ENCODE measurements at regions not wholly inside any gene's neighbourhood (a gene's known extent, or its start where the extent isn't known, plus 50 kb on each side); places are given as distances from the start of the nearest gene placed in this dataset.

GRCh38 chr18:40695526-40695925 is 1259.5 kb upstream of the PIK3C3 start:
- no peak for DNase-seq

DNA sequence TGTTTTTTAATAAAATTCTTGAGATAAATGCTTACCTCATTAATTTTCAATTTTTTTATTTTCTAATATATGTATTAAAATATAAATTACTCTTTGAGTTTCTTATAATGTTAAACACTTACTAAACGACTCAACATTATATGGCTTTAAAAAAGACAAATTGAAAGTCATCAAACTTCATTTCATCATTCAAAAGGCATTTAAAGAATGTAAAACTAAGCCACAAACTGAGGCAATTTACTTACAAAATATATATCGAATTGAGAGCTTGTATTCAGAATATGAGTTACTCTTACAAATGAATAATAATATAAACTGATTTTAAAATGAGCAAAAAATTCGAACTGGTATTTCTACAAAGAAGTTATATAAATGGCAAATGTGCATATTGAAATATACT is 1262.2 kb upstream of the PIK3C3 start:
- DNase-seq: no peak

- no peak for DNase-seq
Observed at GRCh38 chr18:40690062-40690461, 1265.0 kb upstream of the PIK3C3 start.

- no peak for DNase-seq
Observed at GRCh38 chr18:40687399-40687798, 1267.6 kb upstream of the PIK3C3 start.

DNA sequence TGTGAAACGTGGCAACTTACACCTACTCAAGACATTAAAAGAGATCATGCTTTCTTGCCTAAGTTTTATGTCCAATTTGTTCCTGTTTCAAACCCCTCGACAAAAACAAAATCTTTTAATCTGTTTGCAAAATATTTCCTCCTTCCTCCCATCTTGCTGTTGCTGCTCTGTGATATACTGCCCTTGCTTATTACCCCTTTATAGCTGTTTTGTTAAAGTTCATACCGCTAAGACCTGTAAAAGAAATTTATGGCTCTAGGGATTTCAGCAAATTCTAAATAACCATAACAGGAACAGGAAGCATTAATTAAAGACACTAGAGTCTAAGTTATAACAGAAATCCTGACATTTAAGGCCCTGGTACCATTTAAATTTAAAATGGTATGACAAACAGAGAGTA is 1268.2 kb upstream of the PIK3C3 start:
- no peak for DNase-seq

DNA sequence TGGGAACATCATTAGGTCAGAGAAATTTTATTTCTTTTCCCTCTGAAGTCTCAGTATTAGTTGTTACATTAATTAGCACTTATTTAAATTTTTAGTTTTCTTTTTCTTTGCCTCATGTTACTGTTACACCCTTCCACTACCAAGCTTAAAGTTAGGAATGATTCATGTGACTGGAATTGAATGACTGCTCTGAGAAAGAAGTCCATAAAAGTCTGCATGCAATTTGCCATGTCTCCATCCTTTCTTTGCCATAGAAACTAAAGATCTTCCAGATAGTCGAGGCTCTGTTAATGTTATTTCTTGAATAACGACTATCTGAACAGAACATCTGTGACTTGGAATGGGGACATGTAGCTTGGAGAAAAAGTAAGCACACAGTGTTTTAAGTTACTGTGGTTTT is 1269.8 kb upstream of the PIK3C3 start:
- DNase-seq: no peak

- DNase-seq: no peak
Observed at GRCh38 chr18:40678318-40678717, 1276.7 kb upstream of the PIK3C3 start.

- no peak for DNase-seq
Observed at GRCh38 chr18:40676668-40677067, 1278.4 kb upstream of the PIK3C3 start.

DNA sequence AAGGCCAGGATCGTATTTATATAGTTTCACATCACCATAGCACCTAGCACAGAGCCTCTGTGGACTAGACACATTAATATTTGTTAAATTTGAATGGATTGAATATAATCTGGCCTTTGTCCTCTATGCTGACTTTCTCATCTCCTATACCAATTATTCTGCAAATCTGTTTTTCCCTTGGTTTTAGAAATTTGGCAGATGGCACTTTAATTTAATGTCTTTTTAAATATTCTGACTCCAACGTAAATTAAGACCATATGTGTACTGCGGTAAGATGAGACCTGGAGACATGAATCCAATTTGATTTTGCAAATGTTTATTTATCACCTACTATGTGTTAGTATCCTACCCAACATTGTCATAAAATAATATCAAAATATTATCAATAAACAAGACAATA is 1281.9 kb upstream of the PIK3C3 start:
- no peak for DNase-seq

DNA sequence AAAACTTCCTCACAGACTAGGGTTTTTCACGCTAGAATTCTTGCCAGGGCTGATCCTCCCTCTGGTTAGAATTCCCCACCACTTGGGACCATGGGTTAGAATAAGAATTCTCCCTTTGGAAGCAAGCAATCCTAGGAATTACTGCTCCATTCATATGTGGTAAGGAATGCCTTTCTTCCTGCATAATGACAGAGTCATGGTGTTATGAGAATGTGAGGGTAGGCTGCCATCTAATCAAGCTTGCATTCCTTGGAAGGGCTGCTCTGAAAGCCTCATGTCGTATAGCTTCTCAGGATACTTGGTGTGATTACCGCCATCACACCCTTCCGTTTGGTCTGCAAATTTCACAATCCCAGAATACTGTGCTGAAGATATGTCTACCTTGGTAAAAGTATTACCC is 1282.4 kb upstream of the PIK3C3 start:
- no peak for DNase-seq

GRCh38 chr18:40670668-40671375 is 1284.2 kb upstream of the PIK3C3 start:
- DNase-seq: no peak

DNA sequence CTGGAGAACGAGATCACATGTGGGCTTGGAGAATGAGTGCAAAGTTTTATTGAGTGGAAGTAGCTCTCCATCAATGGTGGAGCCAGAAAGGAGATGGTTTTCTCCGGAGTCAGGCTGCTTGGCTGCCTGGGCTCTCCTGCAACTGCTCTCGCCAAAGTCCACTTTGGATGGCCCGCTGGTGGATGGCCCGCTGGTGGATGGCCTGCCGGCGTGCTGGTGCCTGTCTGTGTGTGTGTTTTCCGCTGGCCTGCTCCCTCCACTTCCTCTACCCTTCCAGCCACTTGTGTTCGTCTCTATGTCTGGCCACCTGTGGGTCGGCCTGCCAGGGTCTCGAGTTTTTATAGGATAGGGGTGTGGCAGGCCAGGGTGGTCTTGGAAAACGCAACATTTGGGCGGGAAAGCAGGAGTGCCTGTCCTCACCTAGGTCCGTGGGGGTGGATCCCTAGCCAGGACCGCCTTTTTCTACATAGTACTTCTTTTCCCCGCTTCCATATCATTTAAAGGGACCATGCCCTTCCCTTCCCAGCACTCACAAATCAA is 1292.1 kb upstream of the PIK3C3 start:
- DNase-seq: no peak

DNA sequence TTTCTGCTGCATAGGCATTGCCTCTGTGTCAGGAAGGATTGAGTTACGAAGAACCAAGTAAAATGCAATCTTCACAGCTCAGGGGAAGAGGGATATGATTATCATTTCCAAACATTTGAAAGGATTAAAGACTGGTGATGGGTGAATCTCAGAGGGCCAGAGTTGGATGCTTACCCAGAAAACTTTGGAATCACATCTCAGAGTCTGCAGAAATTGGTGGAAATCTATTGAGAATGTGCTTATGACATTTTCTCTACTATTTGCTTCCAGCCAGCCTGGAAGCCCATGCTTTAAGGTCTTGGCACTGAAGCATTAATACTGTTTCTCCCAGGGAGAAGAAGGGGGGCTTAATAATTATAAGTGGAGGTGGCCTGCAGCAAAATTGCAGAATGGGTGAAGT is 1301.4 kb upstream of the PIK3C3 start:
- no peak for DNase-seq

DNA sequence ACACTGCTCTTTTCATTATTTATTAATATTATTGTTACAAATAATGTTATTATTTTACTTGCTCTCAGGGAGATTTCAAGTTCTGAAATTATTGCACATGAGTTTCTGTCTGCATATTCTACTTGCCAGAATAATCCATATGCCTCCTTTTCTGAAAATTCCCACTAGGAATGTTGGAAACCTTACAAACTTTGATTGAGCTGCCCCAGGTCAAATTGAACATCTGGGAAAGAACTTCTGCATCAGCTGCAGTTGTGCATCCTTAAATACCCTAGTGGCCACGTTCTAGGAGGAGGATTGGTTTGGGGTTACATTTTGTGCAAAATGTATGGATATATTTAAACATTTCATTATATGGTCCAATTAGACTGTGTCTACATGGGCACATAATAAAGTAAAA is 1302.7 kb upstream of the PIK3C3 start:
- no peak for DNase-seq

DNA sequence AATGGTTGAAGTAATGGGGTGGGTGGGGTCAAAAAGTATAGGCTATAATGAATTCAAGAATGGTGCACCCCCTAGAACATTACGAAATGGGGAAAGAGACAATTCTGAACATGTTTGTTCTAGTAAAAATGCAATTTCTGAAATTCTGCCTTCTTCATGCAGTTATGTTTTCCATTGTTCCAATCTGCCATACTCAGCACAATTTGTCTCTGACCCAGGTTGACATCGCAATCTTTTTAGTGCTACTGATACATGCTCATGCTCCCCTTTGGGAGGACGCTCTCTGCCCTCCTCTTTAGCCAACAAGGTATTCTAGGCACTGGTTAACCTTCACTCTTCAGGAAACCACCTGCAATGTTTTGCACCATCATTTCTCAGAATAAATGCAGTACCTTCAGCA is 1303.9 kb upstream of the PIK3C3 start:
- DNase-seq: no peak

DNA sequence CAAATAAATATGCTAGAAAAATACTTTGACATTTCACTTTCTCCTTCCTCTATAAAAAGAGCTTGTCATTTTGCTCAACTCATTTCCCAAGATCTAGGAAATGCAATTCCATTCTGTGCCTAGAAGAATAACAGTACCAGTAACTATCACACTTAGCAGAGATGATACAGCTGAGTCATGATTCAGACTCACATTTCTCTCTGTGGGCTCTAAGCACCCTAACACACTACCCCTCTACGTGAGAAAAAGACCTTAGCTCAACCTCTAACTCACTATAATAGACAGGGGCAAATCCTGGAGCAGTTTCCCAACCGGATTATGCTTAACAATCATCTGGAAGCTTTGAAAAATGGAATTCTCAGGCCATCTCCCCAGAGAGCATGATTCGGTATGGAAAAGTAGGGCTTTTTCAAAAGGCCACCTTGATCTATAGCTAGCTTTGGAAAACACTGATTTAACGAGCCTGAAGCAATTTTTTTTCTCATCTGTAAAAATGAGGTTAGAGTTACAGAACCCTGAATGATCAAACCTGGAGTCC is 1312.3 kb upstream of the PIK3C3 start:
- no peak for DNase-seq

GRCh38 chr18:40631319-40631718 is 1323.7 kb upstream of the PIK3C3 start:
- DNase-seq: no peak

- DNase-seq: no peak
Observed at GRCh38 chr18:40630496-40630895, 1324.5 kb upstream of the PIK3C3 start.

- DNase-seq: no peak
Observed at GRCh38 chr18:40624959-40625358, 1330.1 kb upstream of the PIK3C3 start.

- DNase-seq: no peak
Observed at GRCh38 chr18:40613721-40614120, 1341.3 kb upstream of the PIK3C3 start.

DNA sequence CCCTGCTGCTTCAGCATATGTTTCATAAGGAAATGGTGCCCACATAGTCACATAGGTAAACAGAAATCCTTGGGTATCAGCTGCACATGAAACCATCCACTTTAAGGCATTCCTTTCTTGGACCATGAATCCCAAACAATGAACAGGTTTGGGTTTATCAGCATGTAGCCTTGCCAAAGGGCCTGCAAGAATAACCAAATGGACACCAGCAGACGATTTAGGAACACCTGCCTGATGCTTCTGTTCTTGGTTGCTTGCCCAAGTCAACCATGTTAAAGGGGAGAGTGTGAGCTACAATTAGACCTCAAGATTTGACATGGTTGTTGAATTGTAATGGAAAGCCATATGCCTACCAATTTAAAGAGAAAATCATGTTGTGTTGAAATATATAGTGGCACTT is 1342.7 kb upstream of the PIK3C3 start:
- no peak for DNase-seq

DNA sequence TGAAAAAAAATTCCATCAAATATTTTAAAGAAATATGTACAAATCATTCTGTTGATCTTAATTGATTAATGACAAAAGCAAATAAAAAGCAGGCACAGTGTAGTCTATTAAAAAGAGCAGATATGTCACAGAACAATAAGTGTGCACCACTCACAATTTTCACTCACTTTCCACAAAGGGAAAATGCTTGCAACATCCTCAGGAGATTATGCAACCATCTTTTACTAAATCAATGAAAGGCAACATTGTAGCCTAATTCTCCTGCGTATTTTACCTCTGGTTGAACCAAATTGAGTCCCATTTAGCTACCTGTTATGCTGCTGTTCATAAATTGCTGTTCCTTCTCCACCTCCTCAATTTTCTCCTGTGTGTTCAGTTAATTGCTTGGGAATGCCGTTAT is 1346.8 kb upstream of the PIK3C3 start:
- DNase-seq: no peak

GRCh38 chr18:40607542-40608148 is 1347.4 kb upstream of the PIK3C3 start:
- no peak for DNase-seq

- no peak for DNase-seq
Observed at GRCh38 chr18:40606996-40607395, 1348.0 kb upstream of the PIK3C3 start.

DNA sequence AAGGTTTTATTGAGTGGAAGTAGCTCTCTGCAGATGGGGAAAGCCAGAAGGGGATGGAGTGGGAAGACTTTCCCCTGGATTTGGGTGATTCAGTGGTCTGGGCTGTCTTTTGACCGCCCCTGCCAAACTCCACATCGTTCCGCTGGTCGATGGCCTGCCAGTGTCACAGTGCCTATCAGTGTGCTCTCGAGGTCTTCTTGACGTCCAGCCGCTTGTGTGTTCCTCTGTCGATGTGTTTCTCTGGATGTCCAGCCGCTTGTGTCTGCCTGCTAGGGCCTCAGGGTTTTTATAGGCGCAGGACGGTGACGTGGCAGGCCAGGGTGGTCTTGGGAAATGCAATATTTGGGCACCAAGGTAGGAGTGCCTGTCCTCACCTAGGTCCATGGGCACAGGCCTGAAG is 1371.4 kb upstream of the PIK3C3 start:
- no peak for DNase-seq

All from CD4-positive, alpha-beta T cell treated with Interleukin-4 for 4 hours (primary cell).